RCC 7860 (cell line): ENCODE measurements at regions not wholly inside any gene's neighbourhood (a gene's known extent, or its start where the extent isn't known, plus 50 kb on each side); places are given as distances from the start of the nearest gene placed in this dataset.

Experiments
- DNase-seq: peaks from one replicate; pipeline ENCODE4 v3.0.0-alpha.2; 2015; ENCODE audit warnings: low spot score
- FAIRE-seq: peaks from 2 replicates; lab custom pipeline; 2012; peaks lifted over from hg19 to GRCh38; lab: Jason Lieb, UNC

- no peak for FAIRE-seq
- no peak for DNase-seq
Observed at GRCh38 chr2:8412586-8412985, 269.3 kb upstream of the ID2 start.

DNA sequence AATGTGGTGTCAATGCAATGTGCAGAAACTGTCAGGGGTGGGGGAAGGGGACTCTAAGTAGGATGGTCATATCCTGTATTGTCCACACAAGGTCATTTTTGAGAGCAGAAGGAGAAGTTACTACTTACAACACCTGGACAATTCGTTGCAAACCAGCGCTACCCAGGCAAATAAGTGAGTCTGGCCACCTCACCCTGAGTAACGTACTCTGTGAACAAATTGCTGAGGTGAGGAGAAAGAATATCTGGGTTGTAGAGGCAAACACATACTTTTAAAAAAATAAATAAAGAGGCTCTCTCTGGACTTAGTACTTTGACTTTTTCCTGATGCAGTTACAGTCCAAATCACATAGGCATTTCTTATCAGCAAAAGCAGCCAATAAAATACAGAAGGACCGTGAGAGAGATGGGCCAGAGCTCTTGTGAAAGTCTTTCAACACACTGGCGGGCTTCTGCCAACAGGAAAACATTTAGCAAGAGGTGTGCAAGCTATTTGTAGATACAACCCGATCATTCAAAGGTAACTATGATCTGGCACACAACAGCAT lies 268.2 kb upstream of the ID2 start:
- DNase-seq, result no peak
- no peak for FAIRE-seq

- no peak for FAIRE-seq
- no peak for DNase-seq
Observed at GRCh38 chr2:8414946-8415879, 266.6 kb upstream of the ID2 start.

DNA sequence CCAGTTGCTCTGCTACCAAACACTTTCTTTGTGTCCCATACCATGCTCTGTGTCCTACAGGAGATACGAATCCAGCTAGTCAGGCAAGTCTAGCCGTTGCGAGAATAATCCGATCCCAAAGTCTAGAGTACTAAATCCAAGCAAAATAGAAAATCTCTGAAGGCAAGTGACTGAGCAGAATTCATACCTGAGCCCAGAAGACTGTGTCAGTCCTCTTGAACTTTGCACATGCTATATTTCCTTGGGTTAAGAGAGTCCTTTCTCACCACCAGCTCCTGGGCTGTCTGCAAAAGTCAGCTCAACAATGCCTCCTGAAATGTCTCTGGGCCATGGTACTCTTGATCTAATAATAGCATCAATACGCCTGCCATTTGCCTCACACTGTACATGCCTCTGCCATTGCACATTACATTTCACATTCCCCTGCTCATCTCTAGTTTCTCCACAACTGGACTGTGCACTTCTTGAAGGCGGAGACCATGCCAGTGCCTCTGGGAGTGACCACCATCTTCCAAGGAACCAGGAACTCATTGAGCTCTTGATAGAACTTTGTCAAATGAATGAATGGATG lies 265.8 kb upstream of the ID2 start:
- DNase-seq (no peak), FAIRE-seq (no peak)

DNA sequence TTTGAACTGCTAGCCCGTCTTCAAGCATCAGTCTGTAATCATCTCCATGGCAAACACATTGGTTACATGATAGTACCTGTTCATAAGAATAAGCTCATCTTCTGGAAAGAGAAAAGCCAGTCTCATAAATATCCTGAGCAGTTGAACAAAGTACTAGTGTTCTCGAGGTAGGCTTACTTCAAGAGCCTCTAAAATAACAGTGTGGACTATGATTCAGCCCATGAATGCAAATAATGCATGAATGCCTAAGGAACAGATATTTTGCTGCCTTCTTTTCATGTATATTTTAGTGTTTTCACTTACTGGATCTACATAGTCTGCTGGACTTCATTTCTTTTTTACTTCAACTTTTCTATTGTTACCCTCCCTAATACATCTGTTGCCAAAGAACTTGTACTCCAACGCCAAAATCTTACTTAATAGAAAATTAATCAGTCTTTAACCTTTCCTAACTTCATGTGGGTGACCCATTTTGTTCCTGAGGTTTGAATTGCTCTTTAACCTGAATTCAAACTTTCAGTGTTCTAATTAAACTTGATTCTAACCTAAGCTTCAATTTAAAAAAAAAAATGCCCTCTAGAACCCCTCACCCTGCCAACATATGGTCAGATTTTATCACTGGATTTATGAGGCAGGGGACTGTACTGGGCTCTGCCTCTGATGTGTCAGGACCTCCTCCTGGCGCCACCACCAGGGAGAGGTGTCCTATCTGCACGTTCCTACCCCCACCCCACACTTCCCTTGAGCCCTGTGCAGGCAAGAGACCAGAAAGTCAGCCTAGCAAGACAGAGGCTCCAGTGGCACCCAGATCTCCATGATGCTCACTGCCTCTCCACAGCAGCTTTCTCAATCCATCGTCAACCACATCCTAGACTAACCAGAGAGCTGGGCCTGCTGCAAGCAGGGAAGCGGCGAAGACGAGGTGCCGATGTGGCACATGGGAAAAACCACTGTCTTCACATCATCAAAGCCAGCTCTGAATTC lies 264.7 kb upstream of the ID2 start:
- DNase-seq (no peak), FAIRE-seq (no peak)

DNA sequence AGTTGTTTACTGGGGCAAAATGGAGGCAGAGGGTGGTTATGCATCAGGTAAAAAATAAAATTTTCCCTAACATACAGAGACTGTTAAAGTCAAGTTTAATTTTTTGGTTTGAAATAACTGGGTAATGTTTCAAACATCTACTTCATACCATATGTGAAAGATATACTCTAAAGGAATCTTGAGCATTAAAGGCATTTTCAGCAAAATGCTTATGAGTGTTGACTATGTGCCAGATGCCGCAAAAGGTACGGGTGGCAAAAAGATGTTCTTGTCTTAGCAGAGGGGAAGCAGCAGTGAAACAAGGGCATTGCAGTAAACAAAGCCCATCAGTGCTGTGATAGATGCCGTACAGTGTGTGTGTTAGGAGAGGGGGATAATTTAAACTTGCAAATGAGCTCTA lies 263.1 kb upstream of the ID2 start:
- DNase-seq, result no peak

DNA sequence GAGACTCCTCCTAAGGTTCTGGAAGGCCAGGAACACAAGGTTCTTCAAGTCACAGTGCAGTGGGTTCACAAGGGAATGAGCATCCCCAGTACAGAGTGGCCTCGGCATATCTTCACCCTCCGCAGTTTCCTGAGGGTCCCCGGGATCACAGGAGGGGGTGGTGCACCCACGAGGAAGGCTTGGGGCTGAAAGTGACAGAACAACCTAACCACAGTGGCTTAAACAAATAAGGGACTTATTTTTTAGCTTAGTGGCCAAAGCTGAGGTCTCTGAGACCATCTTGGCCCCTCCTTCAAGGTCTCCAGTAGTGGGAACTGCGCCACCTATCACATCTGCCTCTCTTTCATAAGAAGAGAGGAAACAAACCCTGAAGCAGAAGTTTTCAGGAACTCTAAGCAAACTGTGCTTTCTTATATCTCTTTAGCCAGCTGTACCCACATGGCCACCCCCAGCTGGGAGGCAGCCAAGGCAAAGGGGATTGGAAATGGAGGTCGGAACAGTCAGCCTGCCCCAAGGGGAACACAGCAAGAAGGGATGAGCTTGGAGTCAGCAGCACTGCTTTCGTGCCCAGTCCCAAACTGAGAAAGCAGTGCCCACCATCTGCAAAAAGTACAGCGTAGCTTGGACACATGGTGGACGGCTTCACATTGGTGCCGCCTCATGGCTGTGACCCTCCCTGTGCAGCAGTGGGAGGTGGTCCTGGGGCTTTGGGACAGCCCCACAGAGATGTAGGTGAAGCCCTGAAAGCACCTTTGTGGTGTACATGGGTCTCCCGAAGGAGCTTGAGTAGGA lies 260.0 kb upstream of the ID2 start:
- FAIRE-seq (no peak), DNase-seq (no peak)

More for the DNA sequence above, 263.1 kb upstream of the ID2 start:
- FAIRE-seq, result no peak

GRCh38 chr2:8422450-8422800 lies 259.4 kb upstream of the ID2 start:
- no peak for DNase-seq
- no peak for FAIRE-seq

DNA sequence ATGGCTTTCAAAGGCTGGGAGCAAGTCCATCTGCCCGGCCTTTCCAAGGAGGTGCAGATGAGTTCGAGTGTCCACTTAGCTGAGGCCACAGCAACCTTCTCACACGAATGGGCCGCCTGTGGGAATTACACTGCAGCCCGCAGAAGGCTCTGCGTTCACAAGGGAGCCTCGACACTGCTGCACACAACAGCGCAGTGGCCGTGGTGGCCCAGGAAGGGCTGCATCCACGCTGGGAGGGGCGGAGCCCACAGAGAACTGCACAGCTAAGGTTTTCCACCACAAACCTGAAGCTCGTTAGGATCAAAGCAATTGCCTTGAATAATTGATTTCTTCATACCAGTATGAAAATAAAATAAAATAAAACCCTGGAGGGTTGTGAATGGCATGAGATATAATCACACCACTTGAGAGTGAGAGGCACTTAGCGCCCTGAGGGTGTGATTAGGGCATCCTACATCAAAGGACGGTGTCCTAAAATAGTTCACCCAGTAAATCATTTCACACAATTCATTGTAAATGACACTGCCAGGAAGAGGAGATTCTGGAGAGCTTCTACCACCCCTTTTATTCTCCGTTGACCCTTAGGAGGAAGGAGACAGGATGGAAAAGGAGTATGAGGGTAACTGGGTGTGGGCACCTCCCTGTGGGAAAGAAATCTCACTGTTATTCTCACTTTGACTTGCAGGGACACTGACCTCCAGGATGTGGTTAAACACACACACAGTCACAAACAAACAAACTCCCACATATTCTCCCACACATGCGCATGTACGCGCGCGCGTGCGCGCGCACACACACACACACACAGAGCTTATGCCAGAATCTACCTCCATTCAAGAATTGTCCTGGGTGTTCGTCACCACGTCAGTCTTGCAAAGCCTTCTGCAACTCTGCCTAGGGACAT lies 256.6 kb upstream of the ID2 start:
- DNase-seq (no peak), FAIRE-seq (no peak)

GRCh38 chr2:8426550-8426949 lies 255.3 kb upstream of the ID2 start:
- DNase-seq (no peak), FAIRE-seq (no peak)

DNA sequence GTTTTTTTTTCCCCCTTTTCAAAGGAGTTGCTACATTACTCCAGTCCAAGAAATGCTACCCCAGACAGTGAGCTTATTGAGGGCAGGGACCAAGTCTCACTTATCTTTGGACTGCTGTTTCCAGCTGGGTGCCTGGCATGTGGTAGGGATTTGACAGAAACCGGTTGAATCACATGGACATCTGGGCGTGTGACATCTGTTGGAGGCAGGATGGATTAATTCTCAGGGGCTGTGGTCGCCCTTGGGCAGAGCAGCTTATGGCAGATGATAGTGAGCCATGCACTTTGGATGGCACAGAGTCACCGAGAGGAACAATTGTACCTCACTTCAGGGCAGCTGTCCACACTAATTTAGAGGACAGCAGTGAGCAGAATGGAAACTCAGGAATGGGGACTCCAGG lies 254.6 kb upstream of the ID2 start:
- DNase-seq, result no peak
- FAIRE-seq, result no peak

GRCh38 chr2:8430628-8431027 lies 251.2 kb upstream of the ID2 start:
- FAIRE-seq (no peak), DNase-seq (no peak)

DNA sequence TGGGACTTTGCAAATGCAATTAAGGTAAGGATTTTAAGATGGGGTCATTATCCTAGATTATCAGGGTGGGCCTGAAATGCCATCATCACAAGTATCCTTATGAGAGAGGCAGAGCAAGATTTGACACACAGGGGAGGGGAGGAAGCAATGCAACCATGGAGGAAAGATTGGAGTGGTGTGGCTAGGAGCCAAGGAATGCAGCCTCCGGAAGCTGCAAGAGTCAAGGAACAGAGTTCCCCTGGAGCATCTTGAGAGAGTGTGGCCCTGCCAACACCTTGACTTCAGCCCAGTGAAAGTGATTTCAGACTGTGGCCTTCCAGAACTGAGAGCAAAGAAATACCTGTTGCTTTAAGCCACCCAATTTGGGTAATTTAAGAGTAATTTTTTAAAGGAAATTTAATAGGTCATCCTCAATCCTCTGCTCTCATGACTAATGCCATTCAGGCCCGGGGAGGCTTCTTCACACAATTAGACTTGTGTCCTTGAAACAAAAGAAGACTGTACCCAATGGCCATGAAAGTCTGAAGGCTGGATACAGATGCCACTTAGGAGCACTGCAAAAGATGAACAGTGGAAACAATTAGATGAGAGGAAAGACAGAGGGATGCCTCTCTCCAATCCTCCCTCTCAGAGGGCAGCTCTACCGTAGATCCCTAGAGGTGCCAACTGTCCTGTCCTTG lies 250.3 kb upstream of the ID2 start:
- no peak for DNase-seq
- FAIRE-seq, result no peak

DNA sequence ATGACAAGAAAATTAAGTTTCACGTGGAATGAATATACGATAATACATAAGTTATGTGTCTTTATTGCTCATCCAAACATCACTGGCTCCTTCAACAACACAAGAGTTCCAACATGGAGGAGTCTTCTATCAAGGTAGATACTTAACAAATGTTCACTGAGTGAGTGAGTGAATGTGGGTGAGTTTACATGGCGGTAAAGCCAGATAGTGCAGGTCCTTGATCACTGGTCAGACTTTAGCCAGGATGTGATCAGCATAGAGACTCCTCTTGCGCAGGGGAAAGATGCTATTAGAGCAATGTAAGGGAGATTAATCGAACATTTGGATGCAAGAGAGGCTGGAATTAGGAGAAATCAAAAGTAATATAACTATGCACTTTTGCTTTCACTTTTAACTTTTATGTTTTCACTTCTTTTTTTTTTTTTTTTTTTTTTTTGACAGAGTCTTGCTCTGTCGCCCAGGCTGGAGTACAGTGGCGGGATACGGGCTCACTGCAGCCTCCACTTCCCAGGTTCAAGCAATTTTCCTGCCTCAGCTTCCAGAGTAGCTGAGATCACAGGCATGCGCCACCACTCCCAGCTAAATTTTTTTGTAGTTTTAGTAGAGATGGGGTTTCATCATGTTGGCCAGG lies 249.0 kb upstream of the ID2 start:
- no peak for DNase-seq
- FAIRE-seq, result no peak

DNA sequence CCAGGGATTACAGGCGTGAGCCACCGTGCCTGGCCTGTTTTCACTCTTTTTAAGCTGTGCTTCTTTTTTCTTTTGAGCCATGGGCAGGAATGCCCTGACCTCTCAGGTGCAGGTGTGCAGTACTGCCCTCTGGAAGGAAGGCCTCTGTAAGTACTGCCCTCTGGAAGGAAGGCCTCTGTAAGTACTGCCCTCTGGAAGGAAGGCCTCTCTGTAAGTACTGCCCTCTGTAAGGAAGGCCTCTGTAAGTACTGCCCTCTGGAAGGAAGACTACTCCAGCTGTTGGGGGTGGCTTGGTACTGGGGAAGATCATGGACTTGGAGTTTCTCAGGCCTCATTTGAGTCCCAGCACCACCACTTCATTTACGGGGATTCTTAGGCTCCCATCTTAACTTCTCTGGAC lies 248.5 kb upstream of the ID2 start:
- FAIRE-seq (no peak), DNase-seq (no peak)

DNA sequence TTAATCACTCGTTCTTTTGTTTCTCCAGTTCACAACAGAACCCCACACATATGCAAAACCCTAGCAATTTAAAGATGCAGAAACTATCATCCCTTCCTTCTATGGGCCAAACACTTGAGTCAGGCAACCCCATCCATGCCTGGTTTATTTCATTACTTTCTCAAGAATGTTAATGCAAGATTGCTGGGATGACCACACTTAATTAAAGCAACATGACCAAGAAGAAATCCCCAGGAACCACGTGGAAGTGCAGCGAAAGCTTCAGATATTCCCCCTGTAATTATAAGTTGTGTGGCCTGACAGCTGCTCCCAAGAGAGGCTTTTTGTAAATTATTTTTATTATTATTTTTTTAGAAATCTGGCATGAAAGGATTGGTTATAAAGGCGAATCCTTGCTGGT lies 246.2 kb upstream of the ID2 start:
- FAIRE-seq (no peak), DNase-seq (no peak)

- FAIRE-seq (no peak), DNase-seq (no peak)
Observed at GRCh38 chr2:8436585-8436984, 245.3 kb upstream of the ID2 start.

- no peak for FAIRE-seq
- no peak for DNase-seq
Observed at GRCh38 chr2:8437228-8437948, 244.5 kb upstream of the ID2 start.
